ENCODE measurements at regions not wholly inside any gene's neighbourhood (a gene's known extent, or its start where the extent isn't known, plus 50 kb on each side); places are given as distances from the start of the nearest gene placed in this dataset.

- no peak overlapping the region for H3K4me3 ChIP-seq (ENCODE audit: low read depth, low read length)
- TF ChIP-seq, protein P1, sequence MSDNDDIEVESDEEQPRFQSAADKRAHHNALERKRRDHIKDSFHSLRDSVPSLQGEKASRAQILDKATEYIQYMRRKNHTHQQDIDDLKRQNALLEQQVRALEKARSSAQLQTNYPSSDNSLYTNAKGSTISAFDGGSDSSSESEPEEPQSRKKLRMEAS (IDR thresholded peaks at IDR 0.05; ENCODE audit: low read depth, low read length): no peak
- TF ChIP-seq CTCF (IDR thresholded peaks at IDR 0.05; ENCODE audit: low read depth, low read length): no peak
- DNase-seq (ENCODE audit: low read depth): no peak
These were observed 119.9 kb upstream of the SALL3 start for GRCh38 chr18:78859686-78860085.

DNA sequence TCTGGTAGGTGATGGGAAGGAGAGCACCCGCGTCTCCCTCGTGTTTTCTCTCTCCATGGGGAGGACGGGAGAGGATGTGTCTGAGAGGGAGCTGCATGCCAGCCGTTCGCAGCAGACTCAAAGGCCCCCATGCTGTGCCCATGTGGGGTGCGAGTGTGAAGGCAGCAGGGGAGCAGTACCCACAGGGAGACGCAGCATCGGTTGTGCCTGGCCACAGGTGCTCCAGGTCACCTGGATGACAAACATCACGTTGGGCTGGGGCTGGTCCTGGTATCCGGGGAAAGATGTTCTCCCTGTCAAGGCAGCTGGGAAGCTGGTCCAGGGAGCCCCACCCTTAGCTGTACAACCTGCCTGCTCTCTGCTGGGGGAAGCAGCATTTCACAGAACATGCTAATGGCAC, 119.5 kb upstream of the SALL3 start:
- TF ChIP-seq, protein P1 (IDR thresholded peaks at IDR 0.05; ENCODE audit: low read depth, low read length): no peak
- no peak for TF ChIP-seq POLR2A (IDR thresholded peaks at IDR 0.05; ENCODE audit: extremely low read depth, insufficient read length)
- TF ChIP-seq CTCF (IDR thresholded peaks at IDR 0.05; ENCODE audit: low read depth, low read length): no peak
- no peak for TF ChIP-seq MYC (IDR thresholded peaks at IDR 0.05; ENCODE audit: low read depth, low read length)
- no peak for DNase-seq (ENCODE audit: low read depth)
- no peak overlapping the region for H3K4me3 ChIP-seq (ENCODE audit: low read depth, low read length)

GRCh38 chr18:78861116-78861515, 118.5 kb upstream of the SALL3 start:
- DNase-seq (ENCODE audit: low read depth): no peak
- TF ChIP-seq MYC (IDR thresholded peaks at IDR 0.05; ENCODE audit: low read depth, low read length): no peak
- TF ChIP-seq, protein P1 (IDR thresholded peaks at IDR 0.05; ENCODE audit: low read depth, low read length): no peak
- TF ChIP-seq POLR2A (IDR thresholded peaks at IDR 0.05; ENCODE audit: extremely low read depth, insufficient read length): no peak
- no peak for TF ChIP-seq CTCF (IDR thresholded peaks at IDR 0.05; ENCODE audit: low read depth, low read length)
- no peak overlapping the region for H3K4me3 ChIP-seq (ENCODE audit: low read depth, low read length)

GRCh38 chr18:78861706-78862105, 117.9 kb upstream of the SALL3 start:
- TF ChIP-seq CTCF (IDR thresholded peaks at IDR 0.05; ENCODE audit: low read depth, low read length) (no peak), POLR2A (IDR thresholded peaks at IDR 0.05; ENCODE audit: extremely low read depth, insufficient read length) (no peak), MYC (IDR thresholded peaks at IDR 0.05; ENCODE audit: low read depth, low read length) (no peak)
- TF ChIP-seq, protein P1 (IDR thresholded peaks at IDR 0.05; ENCODE audit: low read depth, low read length): no peak
- H3K4me3 ChIP-seq (ENCODE audit: low read depth, low read length): no peak overlapping the region
- DNase-seq (ENCODE audit: low read depth): no peak

DNA sequence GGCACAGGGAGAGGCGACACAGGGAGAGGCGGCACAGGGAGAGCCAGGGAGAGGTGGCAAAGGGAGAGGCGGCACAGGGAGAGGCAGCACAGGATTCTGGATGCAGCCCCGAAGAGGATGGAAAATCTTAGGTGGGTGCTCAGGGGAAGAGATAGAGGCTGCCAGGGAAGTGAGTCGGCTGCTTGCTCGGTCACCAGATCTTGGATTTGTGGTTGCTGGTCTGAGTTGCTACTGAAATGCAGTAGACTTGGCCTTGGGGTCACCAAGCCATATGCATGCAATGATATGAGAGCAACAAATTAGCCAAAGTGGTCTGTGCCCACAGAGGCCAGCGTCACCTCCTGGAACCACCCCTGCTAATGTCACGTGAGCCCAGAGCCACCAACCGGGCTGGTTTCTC, 117.2 kb upstream of the SALL3 start:
- TF ChIP-seq MYC (IDR thresholded peaks at IDR 0.05; ENCODE audit: low read depth, low read length) (no peak), POLR2A (IDR thresholded peaks at IDR 0.05; ENCODE audit: extremely low read depth, insufficient read length) (no peak)
- TF ChIP-seq, protein P1 (IDR thresholded peaks at IDR 0.05; ENCODE audit: low read depth, low read length): no peak
- no peak for DNase-seq (ENCODE audit: low read depth)
- no peak overlapping the region for H3K4me3 ChIP-seq (ENCODE audit: low read depth, low read length)

GRCh38 chr18:78865056-78865598, 114.5 kb upstream of the SALL3 start:
- no peak for DNase-seq (ENCODE audit: low read depth)
- TF ChIP-seq CTCF (IDR thresholded peaks at IDR 0.05; ENCODE audit: low read depth, low read length) (no peak), POLR2A (IDR thresholded peaks at IDR 0.05; ENCODE audit: extremely low read depth, insufficient read length) (no peak), MYC (IDR thresholded peaks at IDR 0.05; ENCODE audit: low read depth, low read length) (no peak)
- TF ChIP-seq, protein P1 (IDR thresholded peaks at IDR 0.05; ENCODE audit: low read depth, low read length): no peak
- H3K4me3 ChIP-seq (ENCODE audit: low read depth, low read length): no peak overlapping the region
